ENCODE measurements at regions not wholly inside any gene's neighbourhood (a gene's known extent, or its start where the extent isn't known, plus 50 kb on each side); places are given as distances from the start of the nearest gene placed in this dataset.
"Not testable (repeated sequence)": the region's sequence is repeated elsewhere in the genome, so short reads cannot be mapped to it uniquely, and the experiment has no call there.

GRCh38 chr9:24333629-24334028 lies 212.1 kb downstream of the IZUMO3 start:
- DNase-seq, result no peak

- DNase-seq, result no peak
Observed at GRCh38 chr9:24298912-24299311, 246.8 kb downstream of the IZUMO3 start.

- no peak for DNase-seq
Observed at GRCh38 chr9:24297931-24298330, 247.8 kb downstream of the IZUMO3 start.

GRCh38 chr9:24296124-24296523 lies 249.6 kb downstream of the IZUMO3 start:
- no peak for DNase-seq

DNA sequence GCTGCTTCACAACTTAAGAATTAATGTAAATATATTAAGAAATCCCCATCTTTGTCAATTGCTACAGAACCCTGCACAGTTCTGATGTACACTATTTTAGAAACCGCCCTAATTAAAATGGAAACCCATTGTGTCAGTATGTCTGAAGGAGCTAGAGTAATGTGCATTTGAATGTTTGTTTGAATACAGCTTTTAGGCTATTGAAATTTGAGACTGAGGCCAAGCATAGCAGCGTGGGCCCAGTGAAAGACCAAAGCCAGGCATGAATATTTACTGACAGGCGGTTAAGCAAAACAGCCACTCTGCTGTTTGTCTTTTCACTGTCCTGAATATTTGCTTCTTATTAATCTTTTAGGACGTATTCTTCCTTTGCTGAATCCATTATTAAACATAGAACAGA lies 252.3 kb downstream of the IZUMO3 start:
- DNase-seq, result no peak

- DNase-seq, result no peak
Observed at GRCh38 chr9:24286761-24287160, 258.9 kb downstream of the IZUMO3 start.

- DNase-seq, result no peak
Observed at GRCh38 chr9:24258626-24259025, 287.1 kb downstream of the IZUMO3 start.

- DNase-seq, result peak; percentile 14 to 63
Observed at GRCh38 chr9:24257726-24258125, 288.0 kb downstream of the IZUMO3 start.

DNA sequence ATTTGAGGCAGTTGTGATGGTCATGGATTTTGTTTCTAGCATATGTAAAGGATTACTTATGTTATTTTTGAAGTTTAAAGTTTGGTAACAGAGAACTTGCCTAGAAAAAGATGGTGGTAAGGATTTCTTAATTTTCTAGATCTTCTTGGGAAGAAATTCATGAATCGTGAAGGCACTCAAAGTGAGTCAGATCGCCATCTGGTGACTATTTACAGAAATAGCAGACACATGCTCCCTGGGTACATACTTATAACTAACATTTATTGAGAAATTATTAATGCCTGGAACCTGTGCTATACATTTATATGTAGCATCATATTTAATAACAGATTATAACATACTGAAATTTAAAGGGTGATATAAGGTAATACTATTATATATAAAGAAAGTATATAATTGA lies 299.7 kb downstream of the IZUMO3 start:
- peak in 1 of 2 experiments; percentile 71 for DNase-seq

DNA sequence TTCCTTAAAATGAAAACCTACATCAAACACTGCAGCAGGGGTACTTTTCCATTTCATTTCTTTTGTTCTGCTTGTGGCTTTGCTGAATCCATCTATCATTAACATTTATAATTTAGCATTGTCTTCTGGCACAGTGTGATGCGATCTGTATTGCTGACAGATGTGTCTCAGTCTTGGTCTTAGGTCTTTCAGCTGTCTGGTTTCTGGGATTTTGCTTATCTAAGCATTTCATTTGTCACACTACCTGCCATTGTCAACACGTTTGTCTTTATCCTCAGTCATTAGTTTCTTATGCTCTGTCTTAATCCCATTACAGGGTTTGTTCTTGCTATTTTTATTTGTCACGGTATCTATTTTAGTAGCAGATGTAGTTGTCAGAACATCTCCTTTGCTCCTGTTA lies 303.1 kb downstream of the IZUMO3 start:
- no peak for DNase-seq

- DNase-seq, result no peak
Observed at GRCh38 chr9:24218656-24219055, 327.0 kb downstream of the IZUMO3 start.

DNA sequence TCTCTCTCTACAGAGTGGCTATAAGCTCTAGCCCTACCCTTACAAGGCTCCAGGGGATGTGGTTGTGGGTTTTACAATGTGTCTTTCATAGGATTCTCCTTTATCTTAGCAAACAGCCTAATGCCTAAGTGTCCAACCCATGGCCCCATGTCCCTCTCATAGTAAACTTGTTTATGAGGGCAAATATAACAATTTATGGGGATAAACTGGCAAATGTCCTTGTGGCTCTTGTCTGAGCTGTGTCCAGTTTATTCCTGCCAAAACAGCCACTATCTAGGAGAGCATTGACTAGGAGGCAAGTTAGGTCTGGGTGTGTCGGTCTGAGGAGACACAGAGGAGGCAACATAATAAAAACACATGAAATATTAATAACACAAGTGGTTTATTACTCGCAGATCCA lies 335.1 kb downstream of the IZUMO3 start:
- no peak for DNase-seq

DNA sequence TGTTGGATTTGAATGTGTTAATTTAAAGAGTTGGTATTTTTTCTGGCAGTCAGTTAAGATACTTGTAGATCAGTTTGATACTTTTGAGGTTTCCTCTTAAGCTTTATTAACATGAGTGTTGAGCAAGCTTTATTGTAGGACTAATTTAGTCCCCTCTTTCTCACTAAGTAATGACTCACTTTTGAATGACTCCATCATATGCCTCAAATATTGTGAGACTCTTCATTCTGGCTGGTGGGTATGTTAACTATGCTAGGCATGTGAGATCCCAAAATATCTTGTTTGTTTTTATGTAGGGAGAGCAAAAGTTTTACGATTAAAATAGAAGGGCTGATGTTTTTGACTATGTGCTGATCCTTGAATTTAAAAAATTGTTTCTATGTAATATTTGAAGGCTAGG lies 355.7 kb downstream of the IZUMO3 start:
- no peak for DNase-seq

DNA sequence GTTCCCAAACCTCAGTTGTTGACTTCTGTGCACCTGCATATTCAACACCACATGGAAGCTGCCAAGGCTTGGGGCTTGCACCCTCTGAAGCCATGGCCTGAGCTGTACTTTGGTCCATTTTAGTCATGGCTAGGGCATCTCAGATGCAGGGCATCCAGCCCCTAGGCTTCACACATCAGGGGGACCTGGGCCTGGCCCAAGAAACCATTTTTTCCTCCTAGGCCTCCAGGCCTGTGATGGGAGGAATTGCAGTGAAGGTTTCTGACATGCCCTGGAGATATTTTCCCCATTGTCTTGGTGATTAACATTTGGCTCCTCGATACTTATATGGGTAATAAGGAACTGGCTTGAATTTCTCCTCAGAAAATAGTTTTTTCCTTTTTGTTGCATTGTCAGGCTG lies 354.5 kb upstream of the ELAVL2 start:
- not testable (repeated sequence) for DNase-seq

- no peak for DNase-seq
Observed at GRCh38 chr9:24144796-24145195, 318.8 kb upstream of the ELAVL2 start.

DNA sequence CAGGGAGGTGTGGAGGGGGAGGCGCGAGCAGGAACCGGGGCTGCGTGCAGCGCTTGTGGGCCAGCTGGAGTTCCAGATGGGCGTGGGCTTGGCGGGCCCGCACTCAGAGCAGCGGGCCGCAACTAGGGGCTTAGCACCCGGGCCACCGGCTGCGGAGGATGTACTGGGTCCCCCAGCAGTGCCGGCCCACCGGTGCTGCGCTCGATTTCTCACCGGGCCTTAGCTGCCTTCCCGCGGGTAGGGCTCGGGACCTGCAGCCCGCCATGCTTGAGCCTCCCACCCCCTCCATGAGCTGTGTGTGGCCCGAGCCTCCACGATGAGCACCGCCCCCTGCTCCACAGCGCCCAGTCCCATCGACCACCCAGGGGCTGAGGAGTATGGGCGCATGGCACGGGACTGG lies 309.0 kb upstream of the ELAVL2 start:
- not testable (repeated sequence) for DNase-seq

- DNase-seq, result no peak
Observed at GRCh38 chr9:24132244-24132643, 306.2 kb upstream of the ELAVL2 start.

- no peak for DNase-seq
Observed at GRCh38 chr9:24127519-24127918, 301.5 kb upstream of the ELAVL2 start.

- DNase-seq, result peak in 1 of 2 experiments; percentile 6
Observed at GRCh38 chr9:24118190-24118589, 292.1 kb upstream of the ELAVL2 start.

DNA sequence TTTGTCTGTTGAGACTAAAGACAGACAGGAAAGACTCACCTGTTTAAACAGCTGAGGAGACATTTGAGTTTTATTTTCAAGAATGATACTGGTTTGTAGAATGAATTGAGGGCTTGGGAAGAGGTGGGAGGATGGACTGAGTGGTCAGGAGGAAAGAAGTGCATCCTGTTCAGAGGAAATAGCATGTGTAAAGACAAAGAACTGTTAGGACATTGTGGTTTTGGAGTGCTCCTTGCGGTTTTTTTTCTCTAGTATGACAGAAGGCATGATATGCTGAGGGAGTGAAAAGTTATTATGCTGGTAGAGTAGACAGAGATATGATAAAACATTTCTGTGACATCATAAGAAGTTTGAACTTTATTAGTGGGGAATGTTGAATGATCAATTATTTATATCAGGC lies 270.7 kb upstream of the ELAVL2 start:
- no peak for DNase-seq

DNA sequence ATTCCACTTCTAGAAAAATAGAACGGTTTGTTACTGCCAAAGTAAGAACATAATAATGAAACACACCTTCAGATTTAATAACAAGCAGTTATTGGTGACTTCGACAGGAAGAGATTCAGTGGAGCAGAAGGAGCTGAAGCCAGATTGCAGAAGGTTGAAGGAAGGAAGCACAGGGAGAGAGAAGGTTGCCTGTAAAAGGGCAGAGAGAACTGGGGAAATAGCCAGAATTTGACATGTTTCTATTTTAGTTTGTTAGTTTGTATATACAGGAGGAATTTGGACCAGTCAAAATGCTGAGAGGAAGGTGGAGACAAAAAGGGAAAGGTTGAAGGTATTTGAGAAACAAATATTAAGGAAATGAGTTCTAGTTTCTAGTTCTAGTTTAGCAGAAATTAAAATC lies 269.2 kb upstream of the ELAVL2 start:
- DNase-seq, result no peak

DNA sequence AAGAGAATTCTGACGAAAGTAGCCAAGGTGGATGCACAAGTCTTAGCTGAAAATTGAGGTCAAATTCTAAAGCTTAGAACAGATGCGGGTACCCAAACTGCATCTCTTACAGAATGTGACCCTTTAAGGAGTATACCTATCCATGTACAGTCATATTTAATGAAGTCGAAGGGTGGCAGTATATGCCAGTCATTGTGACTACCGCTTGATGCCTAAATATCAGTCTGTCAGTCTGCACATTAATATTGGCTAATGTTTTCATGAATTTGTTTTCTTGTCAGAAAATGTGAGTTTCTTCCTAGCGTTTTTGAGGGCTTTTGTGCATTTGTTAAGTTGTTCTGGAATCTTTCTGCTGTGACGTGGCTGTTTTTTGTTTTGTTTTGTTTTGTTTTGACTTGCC lies 264.5 kb upstream of the ELAVL2 start:
- no peak for DNase-seq

DNA sequence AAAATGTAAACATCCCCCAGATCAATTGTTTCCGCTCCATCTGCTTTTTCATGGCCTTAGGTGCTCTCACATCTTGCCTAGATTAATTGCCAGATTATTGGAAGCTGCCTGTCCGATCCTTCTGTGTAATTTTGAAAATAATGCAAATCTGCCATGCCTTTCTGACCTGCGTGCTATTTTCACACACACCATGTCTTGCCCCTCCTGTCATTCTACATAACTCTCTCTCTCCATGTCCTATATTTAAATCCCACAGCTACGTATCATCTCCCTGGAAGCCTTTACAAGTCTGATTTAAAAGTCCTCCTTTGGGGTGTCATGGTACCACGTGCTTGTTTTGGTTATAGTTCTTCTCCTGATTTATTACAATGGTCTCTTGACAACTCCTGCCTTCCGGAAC lies 247.6 kb upstream of the ELAVL2 start:
- no peak for DNase-seq

DNA sequence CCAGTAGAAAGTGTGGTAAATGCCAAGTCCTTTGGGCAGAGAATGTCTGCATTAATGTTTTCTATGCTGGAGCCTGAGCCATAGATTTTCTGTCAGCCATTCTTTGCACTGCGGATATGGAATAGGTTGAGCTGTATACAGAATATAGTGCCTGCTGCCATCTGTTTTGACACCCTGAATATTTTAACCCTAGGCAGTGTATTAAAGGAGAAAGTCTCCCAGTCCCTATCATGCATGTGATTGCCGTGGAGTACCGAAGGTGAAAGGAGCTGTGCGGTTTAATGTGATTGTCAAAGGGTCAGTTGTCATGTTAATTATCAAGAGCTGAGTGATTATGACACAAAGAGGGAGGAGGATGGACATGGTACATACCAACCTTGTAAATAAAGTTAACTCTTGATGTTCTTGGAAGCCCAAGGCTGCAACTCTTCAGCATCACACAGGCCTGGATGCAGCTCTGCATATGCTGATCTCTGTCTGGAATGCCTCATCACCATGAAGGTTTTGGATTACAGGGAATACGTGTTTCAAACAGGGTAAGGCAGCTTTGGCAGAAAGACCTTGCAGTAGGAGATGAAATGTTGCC lies 247.1 kb upstream of the ELAVL2 start:
- DNase-seq, result no peak

DNA sequence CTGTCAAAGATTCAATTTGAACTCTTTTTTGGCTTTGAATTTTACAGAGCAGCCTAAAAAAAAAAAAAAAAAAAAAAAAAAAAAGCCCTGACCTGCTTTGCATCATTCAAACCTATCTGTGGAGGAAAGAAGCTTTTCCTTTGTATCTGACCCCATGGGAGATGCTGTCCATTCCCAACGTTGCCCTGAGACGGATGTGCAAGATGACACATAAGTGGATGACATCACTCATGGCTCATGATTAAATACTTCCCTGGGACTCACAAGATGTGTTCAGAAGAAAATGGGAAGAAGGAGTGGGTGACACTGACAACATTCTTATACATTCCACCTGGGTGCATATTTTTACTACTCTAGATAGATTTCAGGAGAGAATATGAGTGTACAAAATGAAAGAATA lies 245.7 kb upstream of the ELAVL2 start:
- no peak for DNase-seq

DNA sequence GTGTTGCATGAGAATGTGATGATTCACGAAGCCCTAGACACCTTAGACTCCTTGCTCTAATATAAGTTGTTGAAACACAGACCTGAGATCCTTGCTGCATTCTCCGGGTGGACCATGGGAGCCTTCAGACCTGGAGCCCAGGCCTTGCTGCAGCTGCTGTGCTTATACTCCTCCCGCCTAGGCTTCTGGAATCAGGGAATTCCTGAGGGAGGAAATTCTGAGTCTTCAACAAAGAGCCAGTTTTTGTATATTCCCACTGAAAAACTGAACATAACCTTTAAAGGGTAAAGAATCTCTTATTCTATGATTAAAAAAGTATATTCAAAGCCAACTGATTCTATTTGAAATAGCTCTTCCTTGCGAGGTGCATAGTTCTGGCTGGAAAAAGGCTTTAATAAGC lies 245.1 kb upstream of the ELAVL2 start:
- no peak for DNase-seq
